GM12892 (cell line): ENCODE measurements at regions not wholly inside any gene's neighbourhood (a gene's known extent, or its start where the extent isn't known, plus 50 kb on each side); places are given as distances from the start of the nearest gene placed in this dataset.

Experiments used
- POLR2A ChIP-seq: IDR thresholded peaks from 2 replicates; pipeline ENCODE4 v1.6.1; 2011; ENCODE audit warnings: low read depth, low read length, control low read depth
- POLR2AphosphoS5 ChIP-seq: IDR thresholded peaks from 2 replicates; pipeline ENCODE4 v1.6.1; 2011; ENCODE audit warnings: low read depth, low read length, control low read depth
- TAF1 ChIP-seq: IDR thresholded peaks from 2 replicates; pipeline ENCODE4 v1.6.1; 2011; ENCODE audit warnings: low read depth, mild to moderate bottlenecking, control low read depth, low read length, borderline replicate concordance

- TF ChIP-seq POLR2AphosphoS5: no peak
- no peak for TF ChIP-seq POLR2A
- no peak for TF ChIP-seq TAF1
Measured at GRCh38 chrX:69090022-69090421, 75.2 kb downstream of the PJA1 start.
